ENCODE measurements at regions not wholly inside any gene's neighbourhood (a gene's known extent, or its start where the extent isn't known, plus 50 kb on each side); places are given as distances from the start of the nearest gene placed in this dataset.

- no peak for DNase-seq
These were observed 301.8 kb downstream of the HNRNPD start for GRCh38 chr4:82071951-82072350.

GRCh38 chr4:82069883-82070638 lies 303.7 kb downstream of the HNRNPD start:
- DNase-seq = no peak

- no peak for DNase-seq
These were observed 310.8 kb downstream of the HNRNPD start for GRCh38 chr4:82063017-82063416.

GRCh38 chr4:82057990-82058544 lies 315.7 kb downstream of the HNRNPD start:
- no peak for DNase-seq

GRCh38 chr4:82055156-82055555 lies 318.6 kb downstream of the HNRNPD start:
- DNase-seq = no peak

GRCh38 chr4:82053396-82053795 lies 320.4 kb downstream of the HNRNPD start:
- DNase-seq = no peak

- DNase-seq = no peak
These were observed 323.0 kb downstream of the HNRNPD start for GRCh38 chr4:82050796-82051195.

- DNase-seq = no peak
These were observed 324.5 kb downstream of the HNRNPD start for GRCh38 chr4:82049294-82049693.

- no peak for DNase-seq
These were observed 326.1 kb downstream of the HNRNPD start for GRCh38 chr4:82047731-82048130.

- DNase-seq = no peak
These were observed 327.0 kb downstream of the HNRNPD start for GRCh38 chr4:82046796-82047195.

GRCh38 chr4:82045267-82045666 lies 328.5 kb downstream of the HNRNPD start:
- DNase-seq = no peak

- peak; percentile 31 for DNase-seq
These were observed 329.4 kb downstream of the HNRNPD start for GRCh38 chr4:82044141-82044993.

- no peak for DNase-seq
These were observed 330.0 kb downstream of the HNRNPD start for GRCh38 chr4:82043809-82044137.

- no peak for DNase-seq
These were observed 330.5 kb downstream of the HNRNPD start for GRCh38 chr4:82043081-82043808.

GRCh38 chr4:82042042-82042441 lies 331.7 kb downstream of the HNRNPD start:
- DNase-seq = no peak

- no peak for DNase-seq
These were observed 334.9 kb downstream of the HNRNPD start for GRCh38 chr4:82038936-82039335.

GRCh38 chr4:82036181-82036580 lies 337.6 kb downstream of the HNRNPD start:
- no peak for DNase-seq

GRCh38 chr4:82034878-82035277 lies 338.9 kb downstream of the HNRNPD start:
- no peak for DNase-seq

- no peak for DNase-seq
These were observed 339.9 kb downstream of the HNRNPD start for GRCh38 chr4:82033862-82034261.

- no peak for DNase-seq
These were observed 342.3 kb downstream of the HNRNPD start for GRCh38 chr4:82031376-82031927.

- no peak for DNase-seq
These were observed 356.1 kb downstream of the HNRNPD start for GRCh38 chr4:82017680-82018079.

GRCh38 chr4:82005158-82005557 lies 368.6 kb downstream of the HNRNPD start:
- no peak for DNase-seq

- no peak for DNase-seq
These were observed 376.5 kb downstream of the HNRNPD start for GRCh38 chr4:81997313-81997712.
